SU-DHL-6 (cell line): ENCODE measurements at regions not wholly inside any gene's neighbourhood (a gene's known extent, or its start where the extent isn't known, plus 50 kb on each side); places are given as distances from the start of the nearest gene placed in this dataset.

Experiments
- H2AFZ ChIP-seq: fragments of 200-600 bp; sonication (generic); 2 replicates; pipeline ENCODE4 v1.6.1; 2014; ENCODE audit warnings: low read depth, mild to moderate bottlenecking, moderate library complexity, mixed read lengths, antibody characterized with exemption, low read length; ENCODE audit not compliant: severe bottlenecking
- H3F3A ChIP-seq: fragments of 200-600 bp; shearing (Covaris generic); 2 replicates; pipeline ENCODE4 v1.6.0; 2016; ENCODE audit warnings: antibody characterized with exemption, mild to moderate bottlenecking; ENCODE audit not compliant: insufficient read depth
- H3K27ac ChIP-seq: fragments of 200-600 bp; sonication (generic); 2 replicates; pipeline ENCODE4 v1.5.1; 2016; ENCODE audit warnings: low read depth, mild to moderate bottlenecking, low read length, moderate library complexity, mixed read lengths
- H3K27me3 ChIP-seq: fragments of 200-600 bp; sonication (generic), shearing (Covaris generic); 2 replicates; pipeline ENCODE4 v1.6.0; 2014; ENCODE audit warnings: mild to moderate bottlenecking, low read length
- H3K36me3 ChIP-seq: fragments of 200-600 bp; sonication (generic); 2 replicates; pipeline ENCODE4 v1.6.1; 2014; ENCODE audit warnings: mild to moderate bottlenecking, low read length, mixed read lengths
- H3K4me2 ChIP-seq: fragments of 300-600, 200-600 bp; shearing (Covaris generic), sonication (generic); 2 replicates; pipeline ENCODE4 v1.6.0; 2014; ENCODE audit warnings: low read length, low read depth, mild to moderate bottlenecking; ENCODE audit not compliant: poor library complexity, severe bottlenecking
- H3K4me3 ChIP-seq: fragments of 200-600 bp; sonication (generic); 2 replicates; pipeline ENCODE4 v1.5.1; 2014; ENCODE audit warnings: antibody characterized with exemption, low read length, mild to moderate bottlenecking, mixed read lengths; ENCODE audit not compliant: insufficient read depth, poor library complexity, severe bottlenecking
- H3K79me2 ChIP-seq: fragments of 200-600 bp; sonication (generic); 2 replicates; pipeline ENCODE4 v1.6.1; 2014; ENCODE audit warnings: mild to moderate bottlenecking, low read length, moderate library complexity; ENCODE audit not compliant: insufficient read depth
- H3K9ac ChIP-seq: fragments of 200-600 bp; sonication (generic); 2 replicates; pipeline ENCODE4 v1.7.0; 2014; ENCODE audit warnings: mild to moderate bottlenecking, low read length
- H3K9me2 ChIP-seq: fragments of 200-600 bp; sonication (generic); replicated peaks from 2 replicates; pipeline ENCODE4 v1.6.1; 2014; ENCODE audit warnings: low read length; ENCODE audit not compliant: insufficient read depth
- H3K9me3 ChIP-seq: fragments of 200-600 bp; sonication (generic); 2 replicates; pipeline ENCODE4 v1.6.1; 2014; ENCODE audit warnings: low read length, mixed read lengths; ENCODE audit not compliant: insufficient read depth
- H4K20me1 ChIP-seq: fragments of 200-600 bp; sonication (generic); 2 replicates; pipeline ENCODE4 v1.6.1; 2014; ENCODE audit warnings: low read depth, mild to moderate bottlenecking, antibody characterized with exemption, low read length, moderate library complexity, mixed read lengths
- EZH2phosphoT487 ChIP-seq: fragments of 200-600 bp; sonication (generic), shearing (Covaris generic); conservative IDR thresholded peaks from 2 replicates; pipeline ENCODE4 v1.6.1; 2018; ENCODE audit warnings: mild to moderate bottlenecking, antibody characterized with exemption, low read length, moderate library complexity, mixed read lengths
- TF ChIP-seq, protein P1 (sequence below): fragments of 200-600 bp; sonication (generic); IDR thresholded peaks from one replicate; pipeline ENCODE4 v1.5.1; 2017; ENCODE audit warnings: antibody characterized with exemption, mild to moderate bottlenecking, low read length, moderate library complexity; ENCODE audit not compliant: insufficient read depth, poor library complexity, severe bottlenecking

DNA sequence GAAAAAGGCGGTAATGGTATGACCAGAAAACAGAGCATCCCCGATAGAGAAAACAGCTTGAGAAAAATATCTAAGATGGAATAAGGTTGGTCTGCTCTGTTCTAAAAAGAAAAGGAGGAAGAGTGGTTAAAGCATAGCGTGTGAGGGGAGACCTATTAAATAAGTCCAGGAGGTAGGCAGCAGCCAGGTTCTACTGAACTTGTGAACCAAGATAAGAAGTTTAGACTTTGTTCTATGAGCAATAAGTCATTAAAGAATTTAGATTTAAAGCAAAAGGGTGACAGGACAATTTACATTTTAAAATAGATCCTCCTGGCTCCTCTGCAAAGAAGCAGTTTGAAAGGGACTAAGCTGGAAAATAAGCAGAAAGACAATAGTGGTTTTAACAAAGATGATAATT, 81.3 kb upstream of the COX7C start:
- Histone ChIP-seq H3K9me3 (no peaks in the 10 kb centered on the region), H3K36me3 (no peaks in the 10 kb centered on the region), H3K4me3 (no peak overlapping the region), H3K27me3 (no peaks in the 10 kb centered on the region), H2AFZ (no peak overlapping the region), H3K4me2 (no peak overlapping the region), H3K9ac (no peak overlapping the region), H4K20me1 (no peaks in the 10 kb centered on the region), H3K79me2 (no peaks in the 10 kb centered on the region), H3F3A (no peaks in the 10 kb centered on the region), H3K27ac (no peak overlapping the region), H3K9me2 (no peaks in the 10 kb centered on the region)
- TF ChIP-seq, protein P1, sequence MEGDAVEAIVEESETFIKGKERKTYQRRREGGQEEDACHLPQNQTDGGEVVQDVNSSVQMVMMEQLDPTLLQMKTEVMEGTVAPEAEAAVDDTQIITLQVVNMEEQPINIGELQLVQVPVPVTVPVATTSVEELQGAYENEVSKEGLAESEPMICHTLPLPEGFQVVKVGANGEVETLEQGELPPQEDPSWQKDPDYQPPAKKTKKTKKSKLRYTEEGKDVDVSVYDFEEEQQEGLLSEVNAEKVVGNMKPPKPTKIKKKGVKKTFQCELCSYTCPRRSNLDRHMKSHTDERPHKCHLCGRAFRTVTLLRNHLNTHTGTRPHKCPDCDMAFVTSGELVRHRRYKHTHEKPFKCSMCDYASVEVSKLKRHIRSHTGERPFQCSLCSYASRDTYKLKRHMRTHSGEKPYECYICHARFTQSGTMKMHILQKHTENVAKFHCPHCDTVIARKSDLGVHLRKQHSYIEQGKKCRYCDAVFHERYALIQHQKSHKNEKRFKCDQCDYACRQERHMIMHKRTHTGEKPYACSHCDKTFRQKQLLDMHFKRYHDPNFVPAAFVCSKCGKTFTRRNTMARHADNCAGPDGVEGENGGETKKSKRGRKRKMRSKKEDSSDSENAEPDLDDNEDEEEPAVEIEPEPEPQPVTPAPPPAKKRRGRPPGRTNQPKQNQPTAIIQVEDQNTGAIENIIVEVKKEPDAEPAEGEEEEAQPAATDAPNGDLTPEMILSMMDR, result no peak
- TF ChIP-seq EZH2phosphoT487, result no peak

DNA sequence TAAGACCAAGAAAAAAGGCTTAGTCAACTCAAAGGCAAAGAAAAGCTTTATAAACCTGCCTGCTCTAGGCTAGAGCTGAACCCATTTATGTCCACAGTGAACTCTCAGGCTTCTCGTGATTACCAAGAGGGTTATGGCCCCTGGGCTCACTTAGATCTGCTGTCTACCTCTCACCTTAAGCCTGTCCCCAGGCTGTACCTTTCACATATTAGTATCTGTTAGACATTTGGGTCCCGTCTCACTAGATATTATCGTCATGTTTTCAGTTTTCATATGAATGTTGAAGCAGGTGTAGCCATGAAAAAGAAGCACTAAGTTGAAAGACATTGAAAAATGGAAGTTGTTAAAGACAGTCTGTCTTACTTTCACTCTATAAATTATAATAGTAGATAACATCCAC, 75.2 kb upstream of the COX7C start:
- Histone ChIP-seq H3K9me2 (no peaks in the 10 kb centered on the region), H4K20me1 (no peaks in the 10 kb centered on the region), H3K9me3 (no peaks in the 10 kb centered on the region), H3F3A (no peaks in the 10 kb centered on the region), H3K27me3 (no peaks in the 10 kb centered on the region), H3K4me3 (no peak overlapping the region), H3K27ac (no peak overlapping the region), H2AFZ (no peak overlapping the region), H3K36me3 (no peaks in the 10 kb centered on the region), H3K4me2 (no peak overlapping the region), H3K79me2 (no peaks in the 10 kb centered on the region), H3K9ac (no peak overlapping the region)
- no peak for TF ChIP-seq EZH2phosphoT487
- TF ChIP-seq, protein P1, result no peak

DNA sequence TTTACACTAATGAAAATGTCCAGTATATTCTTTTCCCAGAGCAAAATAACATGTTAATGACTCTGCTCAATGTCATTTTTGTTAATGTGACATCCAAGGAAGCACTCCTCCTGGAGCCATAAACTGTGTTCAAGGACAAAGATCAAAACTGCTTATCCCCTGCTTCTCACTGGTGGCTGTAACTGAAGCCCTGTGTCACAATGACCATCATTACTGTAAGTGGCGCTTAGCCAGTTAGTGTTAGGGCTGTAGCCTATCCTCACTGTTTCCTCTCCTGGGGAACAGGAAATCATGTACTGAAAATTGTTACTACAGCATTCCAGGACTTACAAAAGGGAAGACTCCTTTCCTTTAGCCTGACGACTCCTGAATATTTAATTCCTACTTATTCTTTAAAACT, 71.7 kb upstream of the COX7C start:
- no peaks in the 10 kb centered on the region for H3K9me2 ChIP-seq
- H3K9ac ChIP-seq, result no peak overlapping the region
- H2AFZ ChIP-seq, result no peak overlapping the region
- no peak overlapping the region for H3K4me3 ChIP-seq
- H3K4me2 ChIP-seq, result no peak overlapping the region
- no peak overlapping the region for H3K27ac ChIP-seq
- no peaks in the 10 kb centered on the region for H3K79me2 ChIP-seq
- no peak for TF ChIP-seq EZH2phosphoT487
- TF ChIP-seq, protein P1, result no peak
- no peaks in the 10 kb centered on the region for H4K20me1 ChIP-seq
- no peaks in the 10 kb centered on the region for H3K27me3 ChIP-seq
- no peaks in the 10 kb centered on the region for H3F3A ChIP-seq
- no peaks in the 10 kb centered on the region for H3K9me3 ChIP-seq
- H3K36me3 ChIP-seq, result no peaks in the 10 kb centered on the region

DNA sequence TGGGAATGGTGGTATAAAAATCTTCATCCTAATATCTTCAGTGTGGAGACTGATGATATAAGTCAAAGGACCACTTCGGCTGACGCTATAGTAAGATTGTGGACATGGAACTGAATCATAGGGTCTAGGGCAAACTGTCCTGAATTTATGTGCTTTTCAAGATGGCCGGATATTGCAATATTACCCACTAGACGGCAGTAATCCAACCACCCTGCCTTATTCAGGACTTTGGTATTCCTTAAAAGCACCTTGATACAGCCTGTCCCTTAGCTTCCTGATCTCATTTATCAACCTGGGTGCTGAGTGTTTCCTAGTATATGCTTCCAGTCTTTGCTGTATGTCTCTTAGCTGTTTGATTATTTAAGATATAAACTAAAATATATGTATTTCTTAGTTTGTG, 71.2 kb upstream of the COX7C start:
- no peak overlapping the region for H3K4me3 ChIP-seq
- no peaks in the 10 kb centered on the region for H4K20me1 ChIP-seq
- no peaks in the 10 kb centered on the region for H3K36me3 ChIP-seq

More for the DNA sequence above, 71.2 kb upstream of the COX7C start:
- Histone ChIP-seq H3K9ac (no peak overlapping the region), H3K79me2 (no peaks in the 10 kb centered on the region), H3K27ac (no peak overlapping the region), H2AFZ (no peak overlapping the region), H3F3A (no peaks in the 10 kb centered on the region), H3K4me2 (no peak overlapping the region), H3K9me3 (no peaks in the 10 kb centered on the region), H3K27me3 (no peaks in the 10 kb centered on the region), H3K9me2 (no peaks in the 10 kb centered on the region)
- no peak for TF ChIP-seq EZH2phosphoT487
- TF ChIP-seq, protein P1, result no peak
